T47D (cell line): ENCODE measurements at regions not wholly inside any gene's neighbourhood (a gene's known extent, or its start where the extent isn't known, plus 50 kb on each side); places are given as distances from the start of the nearest gene placed in this dataset.
A peak's percentile ranks its signal among the peaks of the same experiment; 100 is the strongest.

Experiments used
- DNase-seq, 2 experiments: peaks; one replicate each; pipeline versions ENCODE4 v3.0.0 to v3.0.0-alpha.2; 2011 to 2012; ENCODE audit warnings: low read depth in 1 of 2, low spot score in 1 of 2
- JUND ChIP-seq: IDR thresholded peaks from 2 replicates; pipeline ENCODE4 v1.6.1; 2012; ENCODE audit warnings: low read depth
- in situ Hi-C: cut with HindIII; loops from 2 replicates; pipeline ENCODE4 v1.10.0; 2016; ENCODE audit warnings: low sequenced_read_pairs, low pct_unique_long_range_greater_than_20kb

DNA sequence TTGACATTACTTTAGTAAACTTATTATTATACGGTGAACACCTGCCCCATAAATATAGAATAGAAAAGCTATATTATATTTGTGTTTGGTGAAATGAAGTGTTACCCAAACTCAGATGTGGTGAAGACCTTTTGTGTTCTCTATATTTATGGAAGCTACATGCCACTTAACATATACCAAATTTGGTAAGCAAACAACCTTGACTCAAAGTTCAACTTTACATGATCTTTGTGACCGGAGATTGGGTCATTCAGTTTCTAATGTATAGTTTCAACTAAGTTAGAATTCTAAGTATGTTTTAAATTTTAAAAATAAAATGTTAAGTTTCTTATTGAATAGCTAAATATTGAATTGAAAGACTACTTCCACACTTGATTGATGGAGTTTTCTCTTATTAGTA is 288.6 kb upstream of the SEMA3D start:
- no peak for TF ChIP-seq JUND
- in situ Hi-C loops, result no loop called here
- no peak for DNase-seq

DNA sequence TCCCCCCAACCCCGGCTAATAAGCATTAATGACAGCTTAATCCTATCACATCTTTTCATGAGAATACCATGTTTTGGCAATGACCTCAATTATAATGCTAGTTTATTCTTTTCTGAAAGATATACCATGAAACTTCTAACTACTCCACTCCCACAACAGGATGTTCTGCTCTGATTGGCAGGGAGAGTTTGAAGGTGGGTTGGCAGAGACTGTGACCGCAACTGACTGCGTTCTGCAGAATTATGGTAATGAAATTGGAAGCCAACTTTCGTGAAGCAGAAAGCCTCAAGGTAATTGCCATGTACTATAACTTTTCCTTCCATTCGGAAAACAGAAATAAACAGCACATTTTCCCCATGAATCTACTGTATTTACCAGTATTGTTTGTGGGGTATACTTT is 288.2 kb upstream of the SEMA3D start:
- in situ Hi-C loops, result no loop called here
- TF ChIP-seq JUND, result no peak
- DNase-seq, result no peak

DNA sequence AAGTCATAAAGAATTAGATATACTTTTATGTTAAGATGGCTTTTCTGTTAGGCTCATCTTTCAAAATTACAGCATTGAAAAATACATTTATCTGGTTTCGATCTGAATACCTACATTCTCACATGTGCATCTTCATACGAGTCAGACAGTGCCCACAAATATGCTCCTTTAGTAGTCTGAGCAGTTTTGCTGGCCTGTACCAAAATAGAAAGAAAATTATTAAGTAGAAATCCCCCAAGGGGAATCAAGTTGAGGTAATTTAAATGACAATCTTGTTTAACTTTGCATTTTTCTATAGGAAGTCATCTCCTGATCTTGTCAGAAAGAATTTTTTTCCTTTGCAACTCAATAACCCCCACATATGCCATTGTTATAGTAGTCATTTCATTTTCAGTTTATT is 287.4 kb upstream of the SEMA3D start:
- in situ Hi-C loops, result no loop called here
- no peak for DNase-seq
- no peak for TF ChIP-seq JUND

DNA sequence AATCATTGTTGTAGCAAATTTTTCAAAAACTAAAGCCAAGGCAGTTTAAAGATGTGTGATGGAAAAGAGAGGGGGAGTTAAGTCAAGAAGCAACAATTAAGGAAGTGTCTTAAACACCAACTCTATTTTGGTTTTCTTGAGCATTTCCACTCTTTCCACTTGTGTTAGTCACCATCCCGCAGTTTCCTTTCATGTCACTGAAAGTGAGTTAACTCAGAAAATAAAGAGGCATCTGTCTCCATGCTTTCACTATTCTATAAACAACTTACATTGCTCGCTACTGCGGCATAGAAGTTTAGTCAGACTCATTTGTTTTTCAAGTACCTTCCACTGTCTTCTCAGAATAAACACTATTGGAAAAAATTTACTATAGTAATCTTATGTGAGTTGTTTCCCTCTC is 284.9 kb upstream of the SEMA3D start:
- DNase-seq, result no peak
- in situ Hi-C loops, result no loop called here
- no peak for TF ChIP-seq JUND

DNA sequence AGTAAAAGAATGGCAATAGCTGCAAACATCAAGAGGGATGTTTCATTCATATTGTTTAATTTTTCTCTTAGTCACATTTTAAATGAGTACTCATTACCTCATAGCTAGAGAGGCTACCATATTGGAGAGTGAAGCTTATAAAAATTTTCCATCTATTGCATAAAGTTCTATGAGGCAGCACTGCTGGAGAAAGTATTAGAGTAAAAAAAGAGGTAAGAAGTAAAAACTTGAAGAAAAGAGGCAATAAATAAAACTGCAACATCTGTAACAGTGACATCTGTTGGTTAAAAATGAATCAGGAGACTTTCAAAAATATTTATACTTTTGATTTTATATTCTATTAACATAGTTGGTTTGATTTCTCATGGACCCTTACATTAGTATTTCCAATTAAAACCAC is 284.5 kb upstream of the SEMA3D start:
- no peak for TF ChIP-seq JUND
- in situ Hi-C loops, result no loop called here
- DNase-seq, result no peak

DNA sequence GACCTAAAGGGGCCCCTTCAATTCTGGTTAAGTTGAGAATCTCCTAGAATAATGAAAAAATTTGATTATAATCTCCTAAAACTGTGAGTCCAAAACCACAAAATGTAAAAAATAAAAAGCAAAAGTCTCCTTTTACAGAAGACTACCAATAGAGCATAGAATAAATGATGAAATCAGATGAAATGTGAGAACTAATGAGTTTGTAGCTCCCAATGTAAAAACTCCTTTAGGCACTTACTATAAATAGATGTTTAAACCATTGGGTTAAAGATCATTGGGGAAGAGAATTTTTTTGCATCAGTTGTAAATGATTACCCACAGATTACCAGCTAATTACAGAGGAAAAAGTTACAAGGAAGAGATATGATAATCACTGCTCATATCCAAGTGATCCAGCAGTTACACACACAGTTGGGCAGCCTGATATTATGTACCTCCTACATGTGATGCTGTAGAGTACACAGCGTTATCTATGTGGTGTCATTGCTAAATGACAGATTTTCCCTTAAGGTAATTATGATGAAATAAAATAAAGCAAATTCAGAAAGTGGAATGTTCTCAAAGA is 282.7 kb upstream of the SEMA3D start:
- TF ChIP-seq JUND, result no peak
- in situ Hi-C loops, result no loop called here
- no peak for DNase-seq

DNA sequence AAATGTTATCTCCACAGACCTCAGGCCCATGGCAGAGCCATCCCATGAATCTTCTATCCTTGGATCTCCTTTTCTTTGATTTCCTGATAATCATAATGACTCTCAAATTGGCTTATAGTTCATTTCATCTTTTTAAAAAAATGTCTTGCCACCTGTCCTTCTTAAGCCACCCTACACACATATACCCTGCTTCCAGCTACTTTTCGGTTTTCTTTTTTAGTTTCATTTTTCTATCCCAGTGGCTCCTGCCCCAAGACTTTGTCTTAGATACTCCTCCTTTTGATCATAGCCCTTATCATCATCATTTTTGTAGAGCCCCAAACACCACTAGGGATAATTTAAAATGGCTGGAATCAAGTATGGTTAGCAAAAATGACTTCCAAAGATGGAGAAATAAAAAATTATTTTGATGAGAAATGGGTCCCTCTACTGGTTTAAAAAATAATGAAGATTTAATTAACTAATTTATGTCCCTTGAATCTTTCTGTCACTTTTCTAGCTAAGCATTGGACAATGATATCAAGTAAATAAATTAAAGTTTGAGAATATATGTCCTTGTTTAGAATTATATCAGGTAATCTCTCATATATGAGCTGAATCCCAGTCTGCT is 277.3 kb upstream of the SEMA3D start:
- in situ Hi-C loops, result no loop called here
- TF ChIP-seq JUND, result no peak
- peak in 1 of 2 experiments; percentile 37 for DNase-seq

DNA sequence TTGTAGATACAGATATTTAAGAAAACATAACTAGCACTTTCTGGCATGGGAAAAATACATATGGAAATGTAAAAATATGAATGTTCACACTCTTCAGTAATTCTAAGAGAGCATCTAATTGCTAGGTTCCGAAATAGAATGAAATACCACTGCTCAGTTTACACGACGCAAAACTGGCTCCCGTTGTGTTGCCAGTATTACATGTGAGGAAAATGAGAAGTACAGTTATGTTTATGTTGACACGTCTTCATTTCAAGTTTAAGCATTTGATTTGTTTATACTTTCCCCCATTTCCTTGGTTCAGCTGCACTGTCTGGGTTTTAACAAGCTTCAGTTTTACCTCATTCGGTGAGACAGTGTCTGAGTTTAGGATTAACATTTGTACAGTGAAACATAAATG is 275.8 kb upstream of the SEMA3D start:
- TF ChIP-seq JUND, result no peak
- in situ Hi-C loops, result no loop called here
- DNase-seq, result no peak

DNA sequence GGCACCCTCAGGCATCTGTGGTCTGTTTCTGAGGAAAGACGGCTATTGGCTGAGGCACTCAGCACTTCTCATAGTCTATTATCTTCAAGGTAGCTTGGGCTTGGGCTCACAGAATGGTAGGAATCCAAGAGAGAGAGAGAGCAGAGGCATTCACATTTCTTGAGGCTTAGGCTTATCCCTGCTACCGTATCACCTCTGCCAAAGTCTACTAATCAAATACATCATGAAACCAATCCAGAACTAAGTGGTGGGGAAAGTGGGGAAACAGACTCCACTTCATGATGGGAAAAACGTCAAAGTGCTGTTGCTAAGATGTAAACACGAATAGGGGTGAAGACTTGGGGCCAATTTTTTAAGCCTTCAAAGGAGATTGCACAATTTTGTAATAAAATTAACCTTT is 271.1 kb upstream of the SEMA3D start:
- no peak for DNase-seq
- in situ Hi-C loops, result no loop called here
- no peak for TF ChIP-seq JUND

DNA sequence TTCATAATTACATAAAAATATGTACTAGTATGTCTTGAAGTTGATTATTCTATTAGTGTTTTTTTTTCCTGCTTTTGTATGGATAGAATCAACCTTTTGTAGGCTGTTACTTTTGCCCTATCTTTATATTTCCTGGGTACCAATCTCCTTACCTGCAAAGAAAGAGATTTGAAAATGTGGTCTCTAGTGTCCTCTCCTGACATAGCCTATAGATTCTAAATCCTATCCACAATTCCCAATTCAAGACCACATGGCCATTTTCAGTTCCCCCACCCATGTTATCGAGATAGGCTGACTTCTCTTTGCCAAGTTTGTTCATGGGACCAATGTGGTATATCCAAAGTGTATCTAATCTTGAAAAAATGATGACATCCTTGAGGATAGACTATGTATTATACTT is 269.4 kb upstream of the SEMA3D start:
- in situ Hi-C loops, result no loop called here
- DNase-seq, result peak in 1 of 2 experiments; percentile 18
- TF ChIP-seq JUND, result no peak

DNA sequence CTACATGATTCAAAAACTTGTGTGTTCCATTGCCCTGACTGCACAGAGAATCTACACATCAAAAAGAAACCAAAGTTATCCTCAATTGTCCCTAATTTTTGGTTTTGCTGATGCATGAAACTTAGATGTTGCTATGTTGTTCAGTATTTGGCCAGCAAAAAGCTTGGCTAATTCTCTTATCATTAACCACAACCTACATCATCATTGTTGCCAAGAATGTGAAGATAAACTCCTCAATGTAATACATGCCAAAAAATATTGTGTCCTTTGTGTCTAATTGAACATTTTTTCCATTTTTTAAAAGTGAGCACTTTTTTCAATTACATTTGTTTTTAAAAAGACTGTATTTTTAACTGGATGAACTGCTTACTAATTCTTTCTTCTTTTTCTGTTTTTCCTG is 268.0 kb upstream of the SEMA3D start:
- no peak for TF ChIP-seq JUND
- no peak for DNase-seq
- in situ Hi-C loops, result no loop called here

DNA sequence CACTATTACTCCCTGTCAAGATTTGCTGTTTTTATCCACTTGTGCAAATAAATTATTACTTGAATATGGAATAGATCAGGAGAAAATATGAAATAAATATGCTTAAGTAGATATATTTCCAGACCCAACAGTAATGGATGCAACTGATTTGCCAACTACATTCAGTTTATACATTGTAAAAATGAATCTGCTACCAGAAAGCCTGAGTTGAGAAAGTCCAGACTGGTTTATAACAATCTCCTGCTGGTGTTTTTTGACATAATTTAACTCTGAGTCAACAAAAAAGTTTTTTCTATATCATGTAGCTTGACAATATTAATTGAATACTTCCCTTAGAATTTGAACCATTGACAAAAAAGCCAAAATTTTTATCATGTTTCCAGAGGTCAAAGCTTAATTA is 265.8 kb upstream of the SEMA3D start:
- no peak for DNase-seq
- in situ Hi-C loops, result no loop called here
- no peak for TF ChIP-seq JUND

DNA sequence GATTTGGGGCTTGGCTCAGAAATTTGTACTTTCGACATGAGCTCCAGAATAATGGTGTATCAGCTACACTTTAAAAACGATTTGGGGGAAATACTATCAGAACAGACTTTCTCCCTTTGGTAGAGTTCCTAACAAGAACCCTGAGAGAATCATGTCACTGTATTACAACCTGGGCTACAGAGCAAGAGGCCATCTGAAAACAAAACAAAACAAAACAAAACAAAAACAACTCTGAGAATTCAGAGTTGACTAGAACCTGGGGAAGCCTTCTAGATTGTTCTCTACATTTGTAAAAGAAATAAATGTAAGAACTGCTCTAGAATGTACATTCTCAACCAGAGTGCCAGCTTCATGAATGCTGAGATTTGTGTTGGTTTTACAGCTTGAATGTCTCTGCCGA is 262.6 kb upstream of the SEMA3D start:
- TF ChIP-seq JUND, result no peak
- in situ Hi-C loops, result no loop called here
- DNase-seq, result no peak

DNA sequence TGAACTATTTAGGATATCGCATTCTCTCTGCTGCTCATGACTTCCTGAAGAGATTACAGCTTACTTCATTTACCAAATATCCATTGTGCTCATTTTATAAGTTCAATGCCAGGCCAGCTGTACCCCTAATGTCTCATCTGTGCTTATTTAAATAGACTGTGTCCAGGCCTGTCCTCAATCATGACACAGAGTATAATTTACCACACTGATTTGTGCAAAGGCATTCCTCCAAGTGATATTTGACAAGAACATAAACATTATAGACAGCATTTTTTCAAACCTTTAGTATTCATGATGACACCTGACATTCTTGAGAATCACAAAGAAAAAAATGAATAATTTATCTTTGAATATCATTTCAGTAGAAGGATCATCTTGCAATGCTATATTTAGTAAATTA is 260.1 kb upstream of the SEMA3D start:
- TF ChIP-seq JUND, result no peak
- in situ Hi-C loops, result no loop called here
- no peak for DNase-seq
